ENCODE measurements at regions not wholly inside any gene's neighbourhood (a gene's known extent, or its start where the extent isn't known, plus 50 kb on each side); places are given as distances from the start of the nearest gene placed in this dataset.

DNA sequence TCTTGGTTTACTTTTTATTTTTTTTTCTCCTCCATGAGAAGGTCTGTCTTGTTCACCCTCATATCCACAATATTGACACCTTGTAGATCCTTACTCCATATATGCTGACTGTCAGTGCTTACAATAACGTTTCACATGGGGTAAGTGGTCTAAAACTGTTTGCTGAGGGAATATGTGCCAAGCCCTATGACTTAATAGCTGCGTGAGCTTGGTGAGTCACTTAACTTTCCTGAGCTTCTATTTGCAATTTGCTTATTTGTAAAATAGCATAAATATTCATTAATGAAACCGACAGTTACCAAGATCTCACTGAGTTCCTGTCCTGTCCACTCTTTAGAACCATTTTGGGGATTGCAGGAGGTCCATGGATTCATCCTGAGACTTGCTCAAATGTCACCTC lies 190.7 kb downstream of the CCT6B start:
- Histone ChIP-seq H3K9me2 (ENCODE audit: insufficient read depth, low read length) (no peaks in the 10 kb centered on the region), H2AFZ (ENCODE audit: low read depth, low read length) (no peak overlapping the region), H3K27me3 (ENCODE audit: insufficient read depth, low read depth, low read length) (no peaks in the 10 kb centered on the region), H3F3A (ENCODE audit: insufficient read depth, low read length, poor library complexity, severe bottlenecking) (no peaks in the 10 kb centered on the region), H3K4me2 (ENCODE audit: low read length) (no peak overlapping the region), H4K20me1 (ENCODE audit: insufficient read depth) (no peaks in the 10 kb centered on the region), H3K9me3 (ENCODE audit: low read length) (no peaks in the 10 kb centered on the region), H3K27ac (ENCODE audit: low read length) (no peak overlapping the region), H3K79me2 (replicated peaks; ENCODE audit: insufficient read depth, low read length) (no peaks in the 10 kb centered on the region), H3K9ac (ENCODE audit: low read length) (no peak overlapping the region), H3K4me3 (ENCODE audit: low read length) (no peak overlapping the region), H3K36me3 (ENCODE audit: insufficient read depth, low read length) (no peaks in the 10 kb centered on the region)
- no peak for TF ChIP-seq SMC3 (conservative IDR thresholded peaks at IDR 0.05; ENCODE audit: poor library complexity)
- TF ChIP-seq POLR2AphosphoS5 (IDR thresholded peaks at IDR 0.05), result no peak
- TF ChIP-seq RAD21 (conservative IDR thresholded peaks at IDR 0.05), result no peak
- TF ChIP-seq EP300 (conservative IDR thresholded peaks at IDR 0.05; ENCODE audit: poor library complexity, severe bottlenecking), result no peak
- TF ChIP-seq EZH2 (IDR thresholded peaks at IDR 0.05; ENCODE audit: borderline replicate concordance, insufficient read depth, low read length, poor library complexity, severe bottlenecking), result no peak
- no peak for TF ChIP-seq CTCF (IDR thresholded peaks at IDR 0.05; ENCODE audit: poor library complexity, severe bottlenecking)
- TF ChIP-seq, protein P1, sequence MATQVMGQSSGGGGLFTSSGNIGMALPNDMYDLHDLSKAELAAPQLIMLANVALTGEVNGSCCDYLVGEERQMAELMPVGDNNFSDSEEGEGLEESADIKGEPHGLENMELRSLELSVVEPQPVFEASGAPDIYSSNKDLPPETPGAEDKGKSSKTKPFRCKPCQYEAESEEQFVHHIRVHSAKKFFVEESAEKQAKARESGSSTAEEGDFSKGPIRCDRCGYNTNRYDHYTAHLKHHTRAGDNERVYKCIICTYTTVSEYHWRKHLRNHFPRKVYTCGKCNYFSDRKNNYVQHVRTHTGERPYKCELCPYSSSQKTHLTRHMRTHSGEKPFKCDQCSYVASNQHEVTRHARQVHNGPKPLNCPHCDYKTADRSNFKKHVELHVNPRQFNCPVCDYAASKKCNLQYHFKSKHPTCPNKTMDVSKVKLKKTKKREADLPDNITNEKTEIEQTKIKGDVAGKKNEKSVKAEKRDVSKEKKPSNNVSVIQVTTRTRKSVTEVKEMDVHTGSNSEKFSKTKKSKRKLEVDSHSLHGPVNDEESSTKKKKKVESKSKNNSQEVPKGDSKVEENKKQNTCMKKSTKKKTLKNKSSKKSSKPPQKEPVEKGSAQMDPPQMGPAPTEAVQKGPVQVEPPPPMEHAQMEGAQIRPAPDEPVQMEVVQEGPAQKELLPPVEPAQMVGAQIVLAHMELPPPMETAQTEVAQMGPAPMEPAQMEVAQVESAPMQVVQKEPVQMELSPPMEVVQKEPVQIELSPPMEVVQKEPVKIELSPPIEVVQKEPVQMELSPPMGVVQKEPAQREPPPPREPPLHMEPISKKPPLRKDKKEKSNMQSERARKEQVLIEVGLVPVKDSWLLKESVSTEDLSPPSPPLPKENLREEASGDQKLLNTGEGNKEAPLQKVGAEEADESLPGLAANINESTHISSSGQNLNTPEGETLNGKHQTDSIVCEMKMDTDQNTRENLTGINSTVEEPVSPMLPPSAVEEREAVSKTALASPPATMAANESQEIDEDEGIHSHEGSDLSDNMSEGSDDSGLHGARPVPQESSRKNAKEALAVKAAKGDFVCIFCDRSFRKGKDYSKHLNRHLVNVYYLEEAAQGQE (IDR thresholded peaks at IDR 0.05; ENCODE audit: borderline replicate concordance), result no peak
- no peak for TF ChIP-seq TAF1 (IDR thresholded peaks at IDR 0.05; ENCODE audit: low read depth)
- TF ChIP-seq MXI1 (conservative IDR thresholded peaks at IDR 0.05; ENCODE audit: poor library complexity, severe bottlenecking), result no peak

DNA sequence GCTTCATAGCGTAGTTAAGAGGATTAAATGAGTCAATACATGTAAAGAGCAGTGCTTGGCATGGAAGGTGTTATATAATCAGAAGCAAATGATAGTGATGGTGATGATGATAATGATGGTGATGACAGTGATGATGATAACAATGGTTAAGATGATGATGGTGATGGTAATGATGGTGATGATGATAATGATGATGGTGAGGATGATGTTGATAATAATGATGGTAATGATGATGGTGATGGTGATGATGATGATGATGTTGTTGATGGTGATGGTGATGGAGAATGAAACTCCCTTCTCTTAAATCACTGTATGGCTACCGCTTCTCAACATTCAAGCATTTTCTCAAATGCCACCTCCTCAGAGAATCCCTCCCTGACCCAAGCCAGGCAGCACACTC lies 190.5 kb downstream of the TMEM132E start:
- no peaks in the 10 kb centered on the region for H3F3A ChIP-seq (ENCODE audit: insufficient read depth, low read length, poor library complexity, severe bottlenecking)
- H4K20me1 ChIP-seq (ENCODE audit: insufficient read depth), result no peaks in the 10 kb centered on the region
- H3K4me3 ChIP-seq (ENCODE audit: low read length), result no peak overlapping the region
- no peaks in the 10 kb centered on the region for H3K27me3 ChIP-seq (ENCODE audit: insufficient read depth, low read depth, low read length)
- H3K4me2 ChIP-seq (ENCODE audit: low read length), result no peak overlapping the region
- H3K79me2 ChIP-seq (replicated peaks; ENCODE audit: insufficient read depth, low read length), result no peaks in the 10 kb centered on the region
- TF ChIP-seq, protein P1 (IDR thresholded peaks at IDR 0.05; ENCODE audit: borderline replicate concordance), result no peak
- TF ChIP-seq EP300 (conservative IDR thresholded peaks at IDR 0.05; ENCODE audit: poor library complexity, severe bottlenecking) (no peak), EZH2 (IDR thresholded peaks at IDR 0.05; ENCODE audit: borderline replicate concordance, insufficient read depth, low read length, poor library complexity, severe bottlenecking) (no peak), RAD21 (conservative IDR thresholded peaks at IDR 0.05) (no peak), SMC3 (conservative IDR thresholded peaks at IDR 0.05; ENCODE audit: poor library complexity) (no peak), POLR2AphosphoS5 (IDR thresholded peaks at IDR 0.05) (no peak)
- H3K9me2 ChIP-seq (ENCODE audit: insufficient read depth, low read length), result no peaks in the 10 kb centered on the region
- no peak overlapping the region for H2AFZ ChIP-seq (ENCODE audit: low read depth, low read length)
- H3K36me3 ChIP-seq (ENCODE audit: insufficient read depth, low read length), result no peaks in the 10 kb centered on the region
- H3K27ac ChIP-seq (ENCODE audit: low read length), result no peak overlapping the region
- no peaks in the 10 kb centered on the region for H3K9me3 ChIP-seq (ENCODE audit: low read length)
- no peak overlapping the region for H3K9ac ChIP-seq (ENCODE audit: low read length)

All from neural cell (in vitro differentiated cells).